SK-N-SH (cell line): ENCODE measurements at regions not wholly inside any gene's neighbourhood (a gene's known extent, or its start where the extent isn't known, plus 50 kb on each side); places are given as distances from the start of the nearest gene placed in this dataset.

Experiments used
- CTCF ChIA-PET: fragments of 300-600, 350-600 bp; formaldehyde crosslinking; extraction: SDS; loops from one replicate; lab custom pipeline; 2021; lab: Yijun Ruan, JAX
- POLR2A ChIA-PET: fragments of 350-600 bp; sonication (Branson Sonifier 250); formaldehyde crosslinking; extraction: SDS; loops from one replicate; lab custom pipeline; 2020; ENCODE audit warnings: antibody characterized with exemption, inconsistent platforms; lab: Yijun Ruan, JAX
- DNase-seq: peaks from one replicate; pipeline ENCODE4 v3.0.0; 2012
- H2AFZ ChIP-seq: fragments of 200-600 bp; sonication (generic); 2 replicates; pipeline ENCODE4 v1.8.1; 2016; ENCODE audit warnings: antibody characterized with exemption, mild to moderate bottlenecking, low read depth
- H3F3A ChIP-seq: fragments of 200-600 bp; sonication (generic); replicated peaks from 2 replicates; pipeline ENCODE3; 2016; ENCODE audit warnings: antibody characterized with exemption, mild to moderate bottlenecking; ENCODE audit not compliant: insufficient read depth
- H3K27ac ChIP-seq, 2 experiments: fragments of 200-500 bp in 1 of 2; fragments of 200-600 bp in 1 of 2; sonication (Bioruptor generic) in 1 of 2; sonication (generic), shearing (Covaris generic) in 1 of 2; 2 replicates each; pipeline versions ENCODE4 v1.5.1 to v1.6.1; 2014 to 2016; ENCODE audit warnings: low read depth in 2 of 2, inconsistent platforms in 1 of 2, low read length in 1 of 2, mild to moderate bottlenecking in 1 of 2, mixed read lengths in 1 of 2
- H3K27me3 ChIP-seq: fragments of 200-600 bp; sonication (generic), shearing (Covaris generic); 2 replicates; pipeline ENCODE4 v1.6.1; 2016; ENCODE audit warnings: mixed run types; ENCODE audit not compliant: insufficient read depth
- H3K36me3 ChIP-seq, 2 experiments: fragments of 200-500 bp in 1 of 2; fragments of 200-600 bp in 1 of 2; sonication (Bioruptor generic) in 1 of 2; sonication (generic) in 1 of 2; replicated peaks in 1 of 2; 2 replicates each; pipeline versions ENCODE3 to v1.5.1; 2014 to 2016; ENCODE audit warnings: low read length in 1 of 2, mild to moderate bottlenecking in 1 of 2; ENCODE audit not compliant: insufficient read depth in 2 of 2, control insufficient read depth in 1 of 2
- H3K4me1 ChIP-seq, 2 experiments: fragments of 200-500 bp in 1 of 2; fragments of 200-600 bp in 1 of 2; sonication (Bioruptor generic) in 1 of 2; sonication (generic), shearing (Covaris generic) in 1 of 2; 2 replicates each; pipeline versions ENCODE4 v1.5.1 to v1.6.1; 2014 to 2016; ENCODE audit warnings: low read depth in 1 of 2, low read length in 1 of 2, mixed run types in 1 of 2; ENCODE audit not compliant: insufficient read depth in 2 of 2, control insufficient read depth in 1 of 2
- H3K4me2 ChIP-seq: fragments of 200-600 bp; sonication (generic), shearing (Covaris generic); 2 replicates; pipeline ENCODE4 v1.6.1; 2017; ENCODE audit warnings: mixed run types
- H3K4me3 ChIP-seq, 2 experiments: fragments of 200-500 bp in 1 of 2; fragments of 200-600 bp in 1 of 2; sonication (Bioruptor generic) in 1 of 2; sonication (generic), shearing (Covaris generic) in 1 of 2; 2 replicates each; pipeline versions ENCODE4 v1.5.1 to v1.8.1; 2014 to 2016; ENCODE audit warnings: low read depth in 2 of 2, inconsistent platforms in 1 of 2, low read length in 1 of 2, mild to moderate bottlenecking in 1 of 2, mixed read lengths in 1 of 2, moderate library complexity in 1 of 2
- H3K79me2 ChIP-seq: fragments of 200-600 bp; sonication (generic); 2 replicates; pipeline ENCODE4 v1.8.1; 2017; ENCODE audit warnings: mild to moderate bottlenecking; ENCODE audit not compliant: insufficient read depth
- H3K9ac ChIP-seq: fragments of 200-600 bp; sonication (generic); 2 replicates; pipeline ENCODE4 v1.6.1; 2017; ENCODE audit warnings: mixed run types
- H3K9me2 ChIP-seq: fragments of 200-600 bp; sonication (generic); 2 replicates; pipeline ENCODE4 v1.6.1; 2017; ENCODE audit warnings: mixed run types
- H3K9me3 ChIP-seq: fragments of 200-600 bp; sonication (generic); 2 replicates; pipeline ENCODE4 v1.6.1; 2017; ENCODE audit warnings: mixed run types, mild to moderate bottlenecking, moderate library complexity
- H4K20me1 ChIP-seq: fragments of 200-600 bp; sonication (generic); 2 replicates; pipeline ENCODE4 v1.6.1; 2017; ENCODE audit warnings: mild to moderate bottlenecking, mixed run types; ENCODE audit not compliant: insufficient read depth
- CTCF ChIP-seq: fragments of 200-600 bp; sonication (generic); IDR thresholded peaks from 2 replicates; pipeline ENCODE4 v1.6.1; 2017; ENCODE audit warnings: antibody characterized with exemption, mild to moderate bottlenecking, moderate library complexity
- ELF1 ChIP-seq: IDR thresholded peaks from 2 replicates; pipeline ENCODE4 v1.4.0; 2012
- FOSL2 ChIP-seq: IDR thresholded peaks from 2 replicates; pipeline ENCODE4 v1.4.0; 2012; ENCODE audit warnings: low read depth, mild to moderate bottlenecking, moderate library complexity, borderline replicate concordance
- IRF3 ChIP-seq: fragments of 150-350 bp; IDR thresholded peaks from 2 replicates; pipeline ENCODE4 v1.6.1; 2016; ENCODE audit warnings: mild to moderate bottlenecking, low read depth, low read length
- SMC3 ChIP-seq: IDR thresholded peaks from 2 replicates; pipeline ENCODE4 v1.6.1; 2012; ENCODE audit warnings: low read depth, low read length, improper control_type of control experiment
- TCF12 ChIP-seq: IDR thresholded peaks from 2 replicates; pipeline ENCODE4 v1.4.0; 2012
- TEAD4 ChIP-seq: IDR thresholded peaks from 2 replicates; pipeline ENCODE4 v1.4.0; 2012; ENCODE audit warnings: mild to moderate bottlenecking, borderline replicate concordance; ENCODE audit not compliant: insufficient read depth
- YY1 ChIP-seq: IDR thresholded peaks from 2 replicates; pipeline ENCODE4 v1.4.0; 2012; ENCODE audit warnings: low read depth, mild to moderate bottlenecking
- ZBTB33 ChIP-seq: IDR thresholded peaks from 2 replicates; pipeline ENCODE4 v1.4.0; 2012; ENCODE audit warnings: low read depth, borderline replicate concordance
- WGBS: methylation state at CpG from one replicate; pipeline ENCODE4 v1.1.6; 2017; ENCODE audit warnings: low lambda C conversion rate; 5-methylcytosine and 5-hydroxymethylcytosine counted together

- H3K79me2 ChIP-seq: no peaks in the 10 kb centered on the region
- CTCF ChIA-PET: no interaction called here
- POLR2A ChIA-PET: no interaction called here
- H3K4me3 ChIP-seq: no peak overlapping the region
- no peaks in the 10 kb centered on the region for H3K36me3 ChIP-seq
- DNase-seq: no peak
- no peaks in the 10 kb centered on the region for H3K4me1 ChIP-seq
- no peak overlapping the region for H2AFZ ChIP-seq
- TF ChIP-seq ZBTB33: no peak
- TF ChIP-seq TCF12: no peak
- no peak for TF ChIP-seq IRF3
- TF ChIP-seq FOSL2: no peak
- no peak for TF ChIP-seq CTCF
- no peak for TF ChIP-seq TEAD4
- no peak for TF ChIP-seq ELF1
- TF ChIP-seq, all 33 proteins: peak for 0
- Histone ChIP-seq H3K9me2 (no peaks in the 10 kb centered on the region), H3K4me2 (no peak overlapping the region), H3K9me3 (no peaks in the 10 kb centered on the region), H4K20me1 (no peaks in the 10 kb centered on the region), H3F3A (no peaks in the 10 kb centered on the region), H3K27me3 (no peaks in the 10 kb centered on the region), H3K9ac (no peak overlapping the region), H3K27ac (no peak overlapping the region)
- 13% methylated on average over 2 of the region's 2 CpGs for WGBS
Observed at GRCh38 chr3:79917561-79917960, 149.8 kb upstream of the ROBO1 start.

GRCh38 chr3:79910337-79910736 is 142.5 kb upstream of the ROBO1 start:
- Histone ChIP-seq H3K36me3 (no peaks in the 10 kb centered on the region), H3K9ac (no peak overlapping the region), H3K27ac (no peak overlapping the region), H3K9me3 (no peaks in the 10 kb centered on the region), H4K20me1 (no peaks in the 10 kb centered on the region), H3K4me3 (no peak overlapping the region), H3K4me2 (no peak overlapping the region), H3K79me2 (no peaks in the 10 kb centered on the region), H3K9me2 (no peaks in the 10 kb centered on the region), H3F3A (no peaks in the 10 kb centered on the region), H3K4me1 (no peaks in the 10 kb centered on the region), H3K27me3 (no peaks in the 10 kb centered on the region), H2AFZ (no peak overlapping the region)
- CTCF ChIA-PET: no interaction called here
- 2% methylated on average over 2 of the region's 2 CpGs for WGBS
- no peak for DNase-seq
- TF ChIP-seq ELF1: no peak
- no peak for TF ChIP-seq SMC3
- TF ChIP-seq YY1: no peak
- POLR2A ChIA-PET: no interaction called here
